Psoas muscle (tissue), 7 donors: ENCODE measurements at regions not wholly inside any gene's neighbourhood (a gene's known extent, or its start where the extent isn't known, plus 50 kb on each side); places are given as distances from the start of the nearest gene placed in this dataset.
"Not testable (repeated sequence)": the region's sequence is repeated elsewhere in the genome, so short reads cannot be mapped to it uniquely, and the experiment has no call there.

Source experiments
- ATAC-seq, 4 donors: fragments of 200-7000 bp; cut with Tn5 transposase; one replicate each; pipeline ENCODE4 v1.9.1; 2020; ENCODE audit warnings: moderate library complexity in 3 of 4, mild to moderate bottlenecking in 2 of 4
- DNase-seq, 2 donors: peaks; one replicate each; pipeline ENCODE4 v3.0.0-alpha.2; 2020
- H3K27ac ChIP-seq: fragments of 200-600 bp; one replicate; pipeline ENCODE4 v1.8.0; 2022
- H3K27me3 ChIP-seq, 3 donors: fragments of 200-600 bp in 1 of 3; one replicate each; pipeline versions ENCODE4 v1.6.1 to v1.8.0; 2013 to 2022; ENCODE audit warnings: low read length in 2 of 3, mild to moderate bottlenecking in 2 of 3, moderate library complexity in 1 of 3; ENCODE audit not compliant: insufficient read depth in 3 of 3
- H3K36me3 ChIP-seq, 2 donors: fragments of 200-600 bp in 1 of 2; one replicate each; pipeline versions ENCODE4 v1.6.1 to v1.8.0; 2013 to 2022; ENCODE audit warnings: low read depth in 1 of 2, mild to moderate bottlenecking in 1 of 2, moderate library complexity in 1 of 2; ENCODE audit not compliant: insufficient read depth in 1 of 2
- H3K4me1 ChIP-seq: fragments of 200-600 bp; one replicate; pipeline ENCODE4 v1.8.0; 2022
- H3K4me3 ChIP-seq: fragments of 200-600 bp; one replicate; pipeline ENCODE4 v1.8.0; 2022; ENCODE audit warnings: mild to moderate bottlenecking
- H3K9me3 ChIP-seq: fragments of 200-600 bp; one replicate; pipeline ENCODE4 v1.8.0; 2022
- CTCF ChIP-seq: fragments of 200-600 bp; IDR thresholded peaks from one replicate; pipeline ENCODE4 v1.8.0; 2022; ENCODE audit warnings: antibody characterized with exemption
- WGBS, 3 donors: extraction: QIAGEN DNeasy Blood & Tissue Kit; methylation state at CpG; one replicate each; pipeline versions ENCODE4 v1.1.6 to v1.1.7; 2013; 5-methylcytosine and 5-hydroxymethylcytosine counted together
- intact Hi-C, 2 donors: fragments of 100-400 bp; cut with DNase I; formaldehyde crosslinking; loops; one replicate each; pipeline versions ENCODE4 v1.11.0 to v1.14.2; 2022
- donor health status: healthy with polysubstance abuse.
- donor health status: DM: no; HTN: no; CAD: no; lungs with moderate emphysema.
- donor health status: Bipolar disorder and iron deficiency.
- donor health status: healthy.
- donor health status: DM: yes; HTN: yes; CAD: no.
- donor health status: DM: no; HTN: no; CAD: no.
- donor health status: DM: yes; HTN: yes; CAD: no.

- DNase-seq (no peak), ATAC-seq (peak in 1 of 4 donors; percentile 37)
- TF ChIP-seq CTCF = no peak
- intact Hi-C loops = no loop called here
- H3K27me3 ChIP-seq = no peaks in the 10 kb centered on the region
- H3K36me3 ChIP-seq = no peaks in the 10 kb centered on the region
- 11 to 20% (median 19%) methylated on average over 10 of the region's 10 CpGs for WGBS, 3 donors
- no peak overlapping the region for H3K4me3 ChIP-seq
- no peaks in the 10 kb centered on the region for H3K4me1 ChIP-seq
- no peaks in the 10 kb centered on the region for H3K9me3 ChIP-seq
- H3K27ac ChIP-seq = no peak overlapping the region
These were observed 203.4 kb upstream of the SEMA6A start for GRCh38 chr5:116778032-116778431.

GRCh38 chr5:116773926-116774325, 199.3 kb upstream of the SEMA6A start:
- ATAC-seq (no peak), DNase-seq (no peak)
- H3K27ac ChIP-seq = no peak overlapping the region
- H3K36me3 ChIP-seq = no peaks in the 10 kb centered on the region
- WGBS, 3 donors = 89 to 96% (median 93%) methylated on average over 5 of the region's 5 CpGs
- H3K4me1 ChIP-seq = no peaks in the 10 kb centered on the region
- H3K9me3 ChIP-seq = no peaks in the 10 kb centered on the region
- no peak overlapping the region for H3K4me3 ChIP-seq
- no peak for TF ChIP-seq CTCF
- intact Hi-C loops = no loop called here
- no peaks in the 10 kb centered on the region for H3K27me3 ChIP-seq

- 42 to 60% (median 48%) methylated on average over 3 of the region's 3 CpGs for WGBS, 3 donors
- Histone ChIP-seq H3K9me3 (no peaks in the 10 kb centered on the region), H3K4me3 (no peak overlapping the region), H3K27me3 (no peaks in the 10 kb centered on the region), H3K4me1 (no peaks in the 10 kb centered on the region), H3K27ac (no peak overlapping the region), H3K36me3 (no peaks in the 10 kb centered on the region)
- no peak for TF ChIP-seq CTCF
- intact Hi-C loops = no loop called here
- DNase-seq (no peak), ATAC-seq (no peak)
These were observed 198.2 kb upstream of the SEMA6A start for GRCh38 chr5:116772806-116773205.

GRCh38 chr5:116772152-116772501, 197.5 kb upstream of the SEMA6A start:
- ATAC-seq (peak in 1 of 4 donors; percentile 27), DNase-seq (no peak)
- Histone ChIP-seq H3K4me3 (no peak overlapping the region), H3K36me3 (no peaks in the 10 kb centered on the region), H3K4me1 (no peaks in the 10 kb centered on the region), H3K27me3 (no peaks in the 10 kb centered on the region), H3K9me3 (no peaks in the 10 kb centered on the region), H3K27ac (no peak overlapping the region)
- TF ChIP-seq CTCF = no peak
- intact Hi-C loops = no loop called here
- WGBS, 3 donors = 75 to 85% (median 82%) methylated on average over 1 of the region's 1 CpG

- no peak for TF ChIP-seq CTCF
- no peaks in the 10 kb centered on the region for H3K27me3 ChIP-seq
- H3K27ac ChIP-seq = no peak overlapping the region
- no peaks in the 10 kb centered on the region for H3K9me3 ChIP-seq
- H3K36me3 ChIP-seq = no peaks in the 10 kb centered on the region
- intact Hi-C loops = no loop called here
- no peaks in the 10 kb centered on the region for H3K4me1 ChIP-seq
- peak in 1 of 4 donors; percentile 64 for ATAC-seq
- H3K4me3 ChIP-seq = no peak overlapping the region
- peak in 1 of 2 donors; percentile 53 for DNase-seq
- 26 to 30% (median 27%) methylated on average over 9 of the region's 9 CpGs for WGBS, 3 donors
These were observed 197.0 kb upstream of the SEMA6A start for GRCh38 chr5:116771466-116772151.

GRCh38 chr5:116769953-116770352, 195.3 kb upstream of the SEMA6A start:
- H3K9me3 ChIP-seq, H3K36me3 ChIP-seq, H3K27ac ChIP-seq, H3K27me3 ChIP-seq, H3K4me1 ChIP-seq, ATAC-seq, H3K4me3 ChIP-seq, DNase-seq, intact Hi-C loops: not testable (repeated sequence)
- 97 to 98% (median 97%) methylated on average over 2 of the region's 2 CpGs for WGBS, 3 donors
